ENCODE measurements at regions not wholly inside any gene's neighbourhood (a gene's known extent, or its start where the extent isn't known, plus 50 kb on each side); places are given as distances from the start of the nearest gene placed in this dataset.
"Not testable (repeated sequence)": the region's sequence is repeated elsewhere in the genome, so short reads cannot be mapped to it uniquely, and the experiment has no call there.

DNA sequence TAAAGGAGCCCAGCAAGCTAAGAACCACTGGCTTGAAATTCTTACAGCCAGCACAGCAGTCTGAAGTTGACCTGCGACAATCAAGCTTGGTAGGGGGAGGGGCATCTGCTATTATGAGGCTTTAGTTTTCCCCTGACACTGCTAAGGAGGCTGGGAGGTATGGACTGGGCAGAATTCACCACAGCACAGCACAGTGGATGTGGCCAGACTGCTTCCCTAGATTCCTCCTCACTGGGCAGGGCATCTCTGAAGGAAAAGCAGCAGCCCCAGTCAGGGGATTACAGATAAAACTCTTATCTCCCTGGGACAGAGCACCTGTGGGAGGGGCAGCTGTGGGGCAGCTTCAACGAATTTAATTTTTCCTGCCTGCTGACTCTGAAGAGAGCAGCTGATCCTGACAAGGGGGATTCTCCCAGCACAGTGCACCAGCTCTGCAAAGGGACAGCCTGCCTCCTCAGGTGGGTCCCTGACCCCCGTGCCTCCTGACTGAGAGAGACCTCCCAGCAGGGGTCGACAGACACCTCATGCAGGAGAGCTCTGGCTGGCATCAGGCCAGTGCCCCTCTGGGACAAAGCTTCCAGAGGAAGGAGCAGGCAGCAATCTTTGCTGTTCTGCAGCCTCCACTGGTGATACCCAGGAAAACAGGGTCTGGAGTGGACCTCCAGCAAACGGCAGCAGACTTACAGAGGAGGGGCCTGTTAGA lies 71.6 kb upstream of the CARMIL1 start:
- H3K4me3 ChIP-seq (ENCODE audit: low read depth, low read length); H3K4me1 ChIP-seq; H3K9me3 ChIP-seq; H3K27me3 ChIP-seq; H3K36me3 ChIP-seq: not testable (repeated sequence)
- DNase-seq, result peak; percentile 70
- TF ChIP-seq, protein P1, sequence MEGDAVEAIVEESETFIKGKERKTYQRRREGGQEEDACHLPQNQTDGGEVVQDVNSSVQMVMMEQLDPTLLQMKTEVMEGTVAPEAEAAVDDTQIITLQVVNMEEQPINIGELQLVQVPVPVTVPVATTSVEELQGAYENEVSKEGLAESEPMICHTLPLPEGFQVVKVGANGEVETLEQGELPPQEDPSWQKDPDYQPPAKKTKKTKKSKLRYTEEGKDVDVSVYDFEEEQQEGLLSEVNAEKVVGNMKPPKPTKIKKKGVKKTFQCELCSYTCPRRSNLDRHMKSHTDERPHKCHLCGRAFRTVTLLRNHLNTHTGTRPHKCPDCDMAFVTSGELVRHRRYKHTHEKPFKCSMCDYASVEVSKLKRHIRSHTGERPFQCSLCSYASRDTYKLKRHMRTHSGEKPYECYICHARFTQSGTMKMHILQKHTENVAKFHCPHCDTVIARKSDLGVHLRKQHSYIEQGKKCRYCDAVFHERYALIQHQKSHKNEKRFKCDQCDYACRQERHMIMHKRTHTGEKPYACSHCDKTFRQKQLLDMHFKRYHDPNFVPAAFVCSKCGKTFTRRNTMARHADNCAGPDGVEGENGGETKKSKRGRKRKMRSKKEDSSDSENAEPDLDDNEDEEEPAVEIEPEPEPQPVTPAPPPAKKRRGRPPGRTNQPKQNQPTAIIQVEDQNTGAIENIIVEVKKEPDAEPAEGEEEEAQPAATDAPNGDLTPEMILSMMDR (IDR thresholded peaks at IDR 0.05; ENCODE audit: low read depth, low read length), result peak; percentile 25; the same call in 1 of the 2 replicates

DNA sequence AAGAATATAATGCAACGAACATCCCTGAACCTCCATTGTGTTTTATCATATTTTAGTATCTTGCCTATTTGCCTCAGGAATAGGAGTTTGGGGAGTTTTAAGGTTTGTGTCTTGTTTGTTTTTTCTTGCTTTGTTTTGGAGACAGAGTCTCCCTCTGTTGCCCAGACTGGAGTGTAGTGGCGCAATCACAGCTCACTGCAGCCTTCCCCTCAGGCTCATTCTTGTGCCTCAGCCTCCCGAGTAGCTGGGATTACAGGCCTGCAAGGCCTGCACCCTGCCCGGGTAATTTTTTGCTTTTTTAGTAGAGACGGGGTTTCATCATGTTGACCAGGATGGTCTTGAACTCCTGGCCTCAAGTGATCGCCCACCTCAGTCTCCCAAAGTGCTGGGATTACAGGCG lies 63.3 kb upstream of the CARMIL1 start:
- no peaks in the 10 kb centered on the region for H3K27me3 ChIP-seq
- TF ChIP-seq, protein P1 (IDR thresholded peaks at IDR 0.05; ENCODE audit: low read depth, low read length), result no peak
- no peaks in the 10 kb centered on the region for H3K36me3 ChIP-seq
- no peak for DNase-seq
- no peaks in the 10 kb centered on the region for H3K9me3 ChIP-seq
- no peak overlapping the region for H3K4me3 ChIP-seq (ENCODE audit: low read depth, low read length)
- H3K4me1 ChIP-seq, result peaks cover 40% of the 10 kb centered on the region

DNA sequence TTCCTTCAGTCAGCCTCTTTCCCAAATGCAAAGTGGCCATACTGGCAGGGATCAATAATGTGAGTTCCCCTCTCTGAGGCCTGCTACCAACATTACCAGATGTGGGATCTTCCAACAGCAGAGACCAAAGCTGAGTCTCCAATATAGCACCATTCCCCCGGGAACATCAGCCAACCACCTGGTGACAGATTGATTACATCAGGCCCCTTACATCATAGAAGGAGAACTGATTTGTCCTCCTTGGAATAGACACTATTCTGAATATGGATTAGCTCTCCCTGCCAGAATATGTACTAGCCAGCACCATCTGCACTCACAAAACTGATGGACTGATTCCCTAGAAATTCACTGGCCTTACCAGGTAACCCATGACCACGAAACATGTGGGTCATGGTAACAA lies 61.9 kb upstream of the CARMIL1 start:
- no peaks in the 10 kb centered on the region for H3K36me3 ChIP-seq
- no peaks in the 10 kb centered on the region for H3K27me3 ChIP-seq
- H3K4me1 ChIP-seq, result peaks cover 52% of the 10 kb centered on the region
- TF ChIP-seq, protein P1 (IDR thresholded peaks at IDR 0.05; ENCODE audit: low read depth, low read length), result no peak
- H3K4me3 ChIP-seq (ENCODE audit: low read depth, low read length), result no peak overlapping the region; the same call in 1 of the 2 replicates
- DNase-seq, result peak; percentile 40
- H3K9me3 ChIP-seq, result no peaks in the 10 kb centered on the region

DNA sequence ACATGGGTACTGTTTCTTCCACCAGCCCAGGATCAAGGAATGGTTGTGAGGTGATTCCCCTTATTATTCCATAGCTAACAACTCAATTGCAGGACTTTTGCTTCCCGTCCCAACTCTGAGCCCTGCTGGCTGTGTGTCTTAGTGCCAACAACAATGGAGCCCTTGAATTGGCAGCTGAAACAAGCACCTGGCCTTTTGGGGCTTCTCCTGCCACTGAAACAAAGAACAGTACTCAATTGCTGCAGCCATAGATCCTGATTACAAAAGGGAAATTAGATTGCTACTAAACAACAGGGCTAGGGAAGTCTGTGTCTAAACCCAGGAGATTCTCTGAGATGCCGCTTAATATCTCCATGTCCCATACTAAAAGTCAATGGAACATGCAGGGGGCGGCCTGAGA lies 61.3 kb upstream of the CARMIL1 start:
- H3K9me3 ChIP-seq, result no peaks in the 10 kb centered on the region
- H3K36me3 ChIP-seq, result no peaks in the 10 kb centered on the region
- H3K4me3 ChIP-seq (ENCODE audit: low read depth, low read length), result peak overlapping the region; percentile 15; the same call in 1 of the 2 replicates
- H3K27me3 ChIP-seq, result no peaks in the 10 kb centered on the region
- peaks cover 57% of the 10 kb centered on the region for H3K4me1 ChIP-seq
- TF ChIP-seq, protein P1 (IDR thresholded peaks at IDR 0.05; ENCODE audit: low read depth, low read length), result no peak
- no peak for DNase-seq

DNA sequence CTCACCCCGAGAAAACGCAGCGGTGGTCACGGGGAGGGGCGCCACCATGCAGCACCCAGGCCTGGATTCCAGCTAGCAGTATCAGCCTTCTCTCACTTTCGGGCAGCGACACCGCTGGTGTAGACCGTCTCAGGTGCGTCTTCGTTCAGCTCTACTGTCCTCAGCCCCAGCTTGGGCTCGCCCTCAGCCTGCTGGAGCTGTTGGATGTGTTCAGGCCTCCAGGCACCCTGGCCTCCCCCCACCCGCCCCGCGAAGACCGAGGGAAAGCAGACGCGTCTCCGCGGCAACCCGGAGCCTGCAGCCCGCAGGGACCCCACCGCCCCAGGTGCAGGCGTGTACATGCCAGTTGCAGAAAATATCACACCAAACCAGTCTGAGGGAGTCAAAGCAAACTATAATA lies 60.8 kb upstream of the CARMIL1 start:
- DNase-seq, result peak; percentile 64
- Histone ChIP-seq H3K36me3 (no peaks in the 10 kb centered on the region), H3K9me3 (no peaks in the 10 kb centered on the region), H3K4me1 (peaks cover 62% of the 10 kb centered on the region), H3K27me3 (no peaks in the 10 kb centered on the region), H3K4me3 (ENCODE audit: low read depth, low read length) (peak overlapping the region; percentile 15; the same call in 1 of the 2 replicates)
- TF ChIP-seq, protein P1 (IDR thresholded peaks at IDR 0.05; ENCODE audit: low read depth, low read length), result no peak

DNA sequence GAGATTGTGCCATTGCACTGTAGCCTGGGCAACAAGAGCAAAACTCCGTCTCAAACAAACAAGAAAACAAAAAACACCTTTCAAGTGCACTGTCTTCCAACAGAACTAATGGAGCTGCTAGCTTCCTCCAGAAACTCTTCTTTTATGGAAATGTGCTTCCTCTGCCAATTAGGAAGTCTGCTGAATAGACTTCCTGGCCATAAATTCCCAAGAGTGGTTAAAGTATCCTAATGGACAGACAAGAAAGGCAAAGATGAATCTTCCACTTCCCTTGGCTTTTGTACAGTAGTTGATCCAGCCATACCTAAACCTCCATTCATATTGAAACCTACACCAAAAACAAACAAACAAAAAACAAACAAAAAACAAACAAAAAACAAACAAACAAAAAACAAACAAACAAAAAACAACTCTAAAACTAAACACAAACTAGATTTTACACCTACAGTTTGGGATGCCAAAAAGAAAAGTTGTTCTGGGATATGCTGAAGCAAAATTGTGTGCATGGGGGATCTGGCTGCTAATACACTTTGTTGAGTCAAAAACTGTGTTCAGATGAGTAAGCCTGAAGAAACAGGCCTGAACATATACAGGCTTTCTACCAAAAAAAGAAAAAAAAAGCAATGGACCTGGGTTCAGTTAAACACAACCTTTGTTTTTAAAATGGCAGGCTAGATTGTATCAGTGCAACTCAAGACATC lies 59.8 kb upstream of the CARMIL1 start:
- no peak for DNase-seq
- Histone ChIP-seq H3K9me3 (no peaks in the 10 kb centered on the region), H3K36me3 (no peaks in the 10 kb centered on the region), H3K4me3 (ENCODE audit: low read depth, low read length) (no peak overlapping the region), H3K4me1 (peaks cover 67% of the 10 kb centered on the region), H3K27me3 (no peaks in the 10 kb centered on the region)
- TF ChIP-seq, protein P1 (IDR thresholded peaks at IDR 0.05; ENCODE audit: low read depth, low read length), result no peak

Measured in BE2C (cell line).